Activated CD4-positive, alpha-beta memory T cell treated with anti-CD3 and anti-CD28 coated beads for 36 hours (primary cell): ENCODE measurements at regions not wholly inside any gene's neighbourhood (a gene's known extent, or its start where the extent isn't known, plus 50 kb on each side); places are given as distances from the start of the nearest gene placed in this dataset.
"Not testable (repeated sequence)": the region's sequence is repeated elsewhere in the genome, so short reads cannot be mapped to it uniquely, and the experiment has no call there.

Experiments
- CTCF ChIA-PET: fragments of 350-600 bp; sonication (Branson Sonifier 250); formaldehyde crosslinking; loops from one replicate; lab custom pipeline; 2021; ENCODE audit warnings: antibody characterized with exemption, inconsistent platforms; lab: Charles Lee
- POLR2A ChIA-PET: fragments of 350-600 bp; sonication (Branson Sonifier 250); formaldehyde crosslinking; loops from one replicate; lab custom pipeline; 2021; ENCODE audit warnings: antibody characterized with exemption; lab: Charles Lee
- DNase-seq: peaks from one replicate; pipeline ENCODE4 v3.0.0-alpha.2; 2020
- H3K27ac Mint-ChIP-seq: one replicate; pipeline ENCODE4 v1.8.0; 2021; ENCODE audit warnings: mixed read lengths
- H3K27me3 Mint-ChIP-seq: one replicate; pipeline ENCODE4 v1.8.0; 2021; ENCODE audit warnings: mixed read lengths
- H3K36me3 Mint-ChIP-seq: one replicate; pipeline ENCODE4 v1.8.0; 2021; ENCODE audit warnings: mixed read lengths
- H3K4me1 Mint-ChIP-seq: one replicate; pipeline ENCODE4 v1.8.0; 2021; ENCODE audit warnings: low read depth, mixed read lengths
- H3K4me3 Mint-ChIP-seq: one replicate; pipeline ENCODE4 v1.8.0; 2021; ENCODE audit warnings: mild to moderate bottlenecking, mixed read lengths
- H3K9me3 Mint-ChIP-seq: one replicate; pipeline ENCODE4 v1.8.0; 2021; ENCODE audit warnings: mixed read lengths
- intact Hi-C: fragments of 100-400 bp; cut with micrococcal nuclease; formaldehyde crosslinking; loops from one replicate; pipeline ENCODE4 v1.15.1; 2023

- H3K27me3 Mint-ChIP-seq, H3K4me3 Mint-ChIP-seq, H3K9me3 Mint-ChIP-seq, H3K27ac Mint-ChIP-seq, intact Hi-C loops, H3K36me3 Mint-ChIP-seq, H3K4me1 Mint-ChIP-seq, POLR2A ChIA-PET, DNase-seq, CTCF ChIA-PET: not testable (repeated sequence)
Observed at GRCh38 chr18:35856721-35857120, 115.8 kb upstream of the RMP24 start.

- intact Hi-C loops, H3K36me3 Mint-ChIP-seq, H3K27me3 Mint-ChIP-seq, H3K4me3 Mint-ChIP-seq, POLR2A ChIA-PET, DNase-seq, H3K27ac Mint-ChIP-seq, CTCF ChIA-PET, H3K9me3 Mint-ChIP-seq, H3K4me1 Mint-ChIP-seq: not testable (repeated sequence)
Observed at GRCh38 chr18:35857581-35857980, 114.9 kb upstream of the RMP24 start.

- Mint-ChIP-seq H3K4me3 (no peak overlapping the region), H3K27me3 (no peaks in the 10 kb centered on the region), H3K9me3 (no peaks in the 10 kb centered on the region), H3K27ac (no peak overlapping the region), H3K36me3 (no peaks in the 10 kb centered on the region), H3K4me1 (no peaks in the 10 kb centered on the region)
- DNase-seq: peak; percentile 9
- intact Hi-C loops: no loop called here
- ChIA-PET POLR2A (no interaction called here), CTCF (no interaction called here)
Observed at GRCh38 chr18:35861367-35862118, 110.9 kb upstream of the RMP24 start.

DNA sequence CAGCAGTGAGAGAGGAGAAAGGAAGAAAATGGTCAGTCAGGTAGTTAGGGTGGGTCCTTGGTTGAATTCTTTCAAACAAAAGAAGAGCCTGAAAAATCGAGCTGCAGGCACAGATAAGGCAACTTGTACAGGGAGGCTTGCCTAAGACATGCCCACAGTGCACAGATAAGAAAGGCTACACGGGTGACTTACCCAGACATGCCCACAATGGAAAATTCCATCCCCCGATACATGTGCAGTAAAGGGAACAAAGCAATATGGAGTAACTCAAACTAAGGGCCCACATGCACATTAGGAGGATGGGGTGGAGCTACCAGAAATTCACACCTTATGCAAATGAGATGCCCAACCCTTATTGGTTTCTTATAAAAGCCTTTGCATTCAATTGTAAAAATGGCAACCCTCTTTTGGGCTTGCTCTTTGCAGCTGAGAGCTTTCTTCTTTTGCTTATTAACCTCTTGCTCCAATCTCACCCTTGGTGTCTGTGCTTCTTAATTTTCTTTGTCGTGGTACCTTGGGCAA, 110.3 kb upstream of the RMP24 start:
- Mint-ChIP-seq H3K4me1 (no peaks in the 10 kb centered on the region), H3K36me3 (no peaks in the 10 kb centered on the region), H3K27me3 (no peaks in the 10 kb centered on the region), H3K9me3 (no peaks in the 10 kb centered on the region), H3K4me3 (no peak overlapping the region), H3K27ac (no peak overlapping the region)
- POLR2A ChIA-PET: no interaction called here
- CTCF ChIA-PET: no interaction called here
- no peak for DNase-seq
- intact Hi-C loops: no loop called here

- H3K27ac Mint-ChIP-seq: no peak overlapping the region
- no peaks in the 10 kb centered on the region for H3K27me3 Mint-ChIP-seq
- H3K4me1 Mint-ChIP-seq: no peaks in the 10 kb centered on the region
- H3K36me3 Mint-ChIP-seq: no peaks in the 10 kb centered on the region
- ChIA-PET CTCF (no interaction called here), POLR2A (no interaction called here)
- DNase-seq: no peak
- no peaks in the 10 kb centered on the region for H3K9me3 Mint-ChIP-seq
- H3K4me3 Mint-ChIP-seq: no peak overlapping the region
- intact Hi-C loops: no loop called here
Observed at GRCh38 chr18:35864916-35865315, 107.6 kb upstream of the RMP24 start.

- POLR2A ChIA-PET: no interaction called here
- Mint-ChIP-seq H3K36me3 (peaks cover 1% of the 10 kb centered on the region), H3K9me3 (peaks cover 11% of the 10 kb centered on the region), H3K27me3 (peaks cover 15% of the 10 kb centered on the region), H3K4me1 (no peaks in the 10 kb centered on the region), H3K4me3 (no peak overlapping the region), H3K27ac (no peak overlapping the region)
- CTCF ChIA-PET: no interaction called here
- intact Hi-C loops: no loop called here
- no peak for DNase-seq
Observed at GRCh38 chr18:35868915-35869314, 103.6 kb upstream of the RMP24 start.

DNA sequence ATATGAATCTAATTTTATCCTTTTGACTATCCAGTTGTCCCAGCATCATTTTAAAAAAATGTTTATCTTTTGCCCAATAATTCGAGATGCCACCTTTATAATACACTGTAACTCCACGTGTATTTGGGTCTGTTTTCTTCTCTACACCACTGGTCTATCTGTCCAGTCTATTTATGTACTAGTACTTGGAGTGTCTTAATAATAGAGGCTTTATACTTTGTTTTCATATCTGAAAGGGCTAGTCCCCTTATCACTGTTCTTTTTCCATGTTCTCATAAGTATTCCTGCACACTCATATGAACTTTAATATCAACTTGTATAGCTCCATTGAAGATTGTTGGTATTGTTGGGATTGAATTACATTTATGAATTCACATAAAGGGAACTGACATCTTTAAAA, 101.1 kb upstream of the RMP24 start:
- Mint-ChIP-seq H3K27me3 (peaks cover 20% of the 10 kb centered on the region), H3K4me3 (no peak overlapping the region), H3K36me3 (peaks cover 1% of the 10 kb centered on the region), H3K9me3 (peaks cover 11% of the 10 kb centered on the region), H3K27ac (no peak overlapping the region), H3K4me1 (no peaks in the 10 kb centered on the region)
- POLR2A ChIA-PET: no interaction called here
- no peak for DNase-seq
- CTCF ChIA-PET: no interaction called here
- intact Hi-C loops: no loop called here

DNA sequence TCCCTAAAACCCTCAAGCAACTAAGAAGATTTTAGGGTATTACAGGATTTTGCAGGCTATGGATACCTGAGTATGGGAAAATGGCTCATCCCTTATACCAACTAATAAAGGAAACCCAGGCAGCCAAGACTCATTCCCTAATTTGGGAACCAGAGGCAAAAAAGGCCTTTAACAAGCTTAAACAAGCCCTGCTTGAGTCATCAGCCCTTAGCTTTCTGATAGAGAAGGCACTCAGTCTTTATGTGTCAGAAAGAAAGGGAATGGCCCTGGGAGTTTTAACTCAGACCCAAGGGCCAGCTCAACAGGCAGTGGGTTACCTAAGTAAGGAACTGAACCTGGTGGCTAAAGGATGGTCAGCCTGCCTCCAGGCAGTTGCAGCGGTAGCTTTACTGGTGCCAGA, 96.9 kb upstream of the RMP24 start:
- Mint-ChIP-seq H3K9me3 (peaks cover 11% of the 10 kb centered on the region), H3K27ac (no peak overlapping the region), H3K4me3 (no peak overlapping the region), H3K4me1 (no peaks in the 10 kb centered on the region), H3K27me3 (peaks cover 24% of the 10 kb centered on the region), H3K36me3 (peaks cover 1% of the 10 kb centered on the region)
- intact Hi-C loops: no loop called here
- CTCF ChIA-PET: interaction anchor here (1.0 kb wide), 1 partner anchor 119 kb away, joined by 6 read pairs; no protein-coding TSS in a partner anchor
- DNase-seq: no peak
- POLR2A ChIA-PET: no interaction called here

GRCh38 chr18:35876243-35876642, 96.2 kb upstream of the RMP24 start:
- intact Hi-C loops: no loop called here
- no peak overlapping the region for H3K4me3 Mint-ChIP-seq
- H3K4me1 Mint-ChIP-seq: no peaks in the 10 kb centered on the region
- H3K9me3 Mint-ChIP-seq: peaks cover 11% of the 10 kb centered on the region
- H3K27me3 Mint-ChIP-seq: peaks cover 22% of the 10 kb centered on the region
- peaks cover 1% of the 10 kb centered on the region for H3K36me3 Mint-ChIP-seq
- no peak for DNase-seq
- ChIA-PET POLR2A (no interaction called here), CTCF (interaction anchor here (1.0 kb wide), 1 partner anchor 120 kb away, joined by 6 read pairs; no protein-coding TSS in a partner anchor)
- no peak overlapping the region for H3K27ac Mint-ChIP-seq

DNA sequence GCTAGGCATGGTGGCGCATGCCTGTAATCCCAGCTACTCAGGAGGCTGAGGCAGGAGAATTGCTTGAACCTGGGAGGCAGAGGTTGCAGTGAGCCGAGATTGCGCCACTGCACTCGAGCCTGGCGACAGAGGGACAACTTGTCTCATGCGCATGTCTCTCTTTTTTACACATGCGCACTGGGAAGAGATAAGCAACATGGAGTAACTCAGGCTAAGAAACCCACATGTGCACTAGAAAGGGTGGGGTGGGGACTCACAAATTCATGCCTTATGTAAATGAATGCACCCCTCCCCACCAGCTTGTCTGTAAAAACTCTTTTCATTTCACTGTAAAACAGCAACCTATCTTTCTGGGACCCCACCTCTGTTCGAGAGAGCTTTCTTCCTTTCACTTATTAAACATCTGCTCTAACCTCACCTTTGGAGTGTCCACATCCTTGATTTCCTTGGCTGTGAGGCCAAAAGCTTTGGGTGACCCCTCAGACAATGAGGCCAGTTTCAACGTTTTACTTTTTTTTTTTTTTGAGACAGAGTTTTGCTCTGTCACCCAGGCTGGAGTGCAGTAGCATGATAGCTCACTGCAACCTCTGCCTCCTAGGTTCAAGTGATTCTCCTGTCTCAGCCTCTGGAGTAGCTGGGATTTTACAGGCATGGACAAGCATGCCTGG, 91.6 kb upstream of the RMP24 start:
- Mint-ChIP-seq H3K27me3 (peaks cover 9% of the 10 kb centered on the region), H3K36me3 (no peaks in the 10 kb centered on the region), H3K4me3 (no peak overlapping the region), H3K9me3 (no peaks in the 10 kb centered on the region), H3K27ac (no peak overlapping the region), H3K4me1 (no peaks in the 10 kb centered on the region)
- DNase-seq: no peak
- ChIA-PET POLR2A (no interaction called here), CTCF (no interaction called here)
- intact Hi-C loops: no loop called here

- Mint-ChIP-seq H3K4me3 (no peak overlapping the region), H3K36me3 (no peaks in the 10 kb centered on the region), H3K27me3 (peaks cover 3% of the 10 kb centered on the region), H3K27ac (no peak overlapping the region), H3K9me3 (peaks cover 8% of the 10 kb centered on the region), H3K4me1 (no peaks in the 10 kb centered on the region)
- POLR2A ChIA-PET: no interaction called here
- intact Hi-C loops: no loop called here
- DNase-seq: no peak
- CTCF ChIA-PET: no interaction called here
Observed at GRCh38 chr18:35888329-35888728, 84.2 kb upstream of the RMP24 start.

DNA sequence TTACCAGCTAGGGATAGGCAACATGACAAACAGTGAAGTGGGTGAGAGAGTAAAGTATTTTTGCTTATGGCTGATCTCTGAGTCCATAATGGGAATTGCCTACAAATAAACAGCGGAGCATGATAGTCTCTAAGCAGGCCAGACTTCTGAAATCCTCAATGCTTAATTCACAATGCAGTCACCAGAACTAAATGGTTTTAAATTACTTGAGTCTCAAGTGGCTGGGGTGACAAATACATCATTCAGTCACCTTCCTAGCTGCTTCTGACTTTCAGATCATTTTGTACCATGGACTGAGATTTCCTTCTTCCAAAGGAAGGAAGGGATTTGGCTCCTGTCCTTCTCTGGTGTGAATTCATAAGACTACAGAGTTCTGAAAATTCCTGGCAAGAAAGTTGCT, 82.8 kb upstream of the RMP24 start:
- DNase-seq: no peak
- ChIA-PET CTCF (no interaction called here), POLR2A (no interaction called here)
- Mint-ChIP-seq H3K9me3 (peaks cover 8% of the 10 kb centered on the region), H3K27me3 (peaks cover 3% of the 10 kb centered on the region), H3K4me3 (no peak overlapping the region), H3K36me3 (no peaks in the 10 kb centered on the region), H3K4me1 (no peaks in the 10 kb centered on the region), H3K27ac (no peak overlapping the region)
- intact Hi-C loops: no loop called here

- ChIA-PET POLR2A (no interaction called here), CTCF (no interaction called here)
- Mint-ChIP-seq H3K4me1 (no peaks in the 10 kb centered on the region), H3K27me3 (peaks cover 3% of the 10 kb centered on the region), H3K27ac (no peak overlapping the region), H3K9me3 (peaks cover 8% of the 10 kb centered on the region), H3K4me3 (no peak overlapping the region), H3K36me3 (no peaks in the 10 kb centered on the region)
- DNase-seq: no peak
- intact Hi-C loops: no loop called here
Observed at GRCh38 chr18:35890323-35890722, 82.2 kb upstream of the RMP24 start.
